AG04450 (cell line): ENCODE measurements at regions not wholly inside any gene's neighbourhood (a gene's known extent, or its start where the extent isn't known, plus 50 kb on each side); places are given as distances from the start of the nearest gene placed in this dataset.
"Not testable (repeated sequence)": the region's sequence is repeated elsewhere in the genome, so short reads cannot be mapped to it uniquely, and the experiment has no call there.

ENCODE experiments used
- CTCF ChIA-PET: fragments of 300-600, 350-600 bp; formaldehyde crosslinking; extraction: SDS; loops from one replicate; lab custom pipeline; 2022; ENCODE audit warnings: antibody characterized with exemption, inconsistent platforms; lab: Charles Lee
- POLR2A ChIA-PET: fragments of 350-600 bp; formaldehyde crosslinking; extraction: SDS; loops from one replicate; lab custom pipeline; 2021; ENCODE audit warnings: antibody characterized with exemption, inconsistent platforms; lab: Yijun Ruan, JAX
- DNase-seq: peaks from one replicate; pipeline ENCODE4 v3.0.0-alpha.2; 2011; ENCODE audit warnings: low read depth, low spot score
- H3K27ac ChIP-seq: one replicate; pipeline ENCODE4 v1.5.1; 2012; ENCODE audit warnings: low read depth, low read length, control low read depth
- H3K27me3 ChIP-seq: one replicate; pipeline ENCODE4 v1.6.0; 2012; ENCODE audit warnings: low read length; ENCODE audit not compliant: control insufficient read depth, insufficient read depth
- H3K4me3 ChIP-seq: 2 replicates; pipeline ENCODE4 v1.5.1; 2011; ENCODE audit warnings: mild to moderate bottlenecking, low read depth, low read length, control low read depth
- H3K9me3 ChIP-seq: 2 replicates; pipeline ENCODE4 v1.5.1; 2012; ENCODE audit warnings: low read length; ENCODE audit not compliant: control insufficient read depth, insufficient read depth
- CTCF ChIP-seq: IDR thresholded peaks from 2 replicates; pipeline ENCODE4 v1.5.1; 2011; ENCODE audit warnings: low read depth, low read length, control low read depth, inconsistent platforms

- DNase-seq = no peak
- ChIA-PET POLR2A (no interaction called here), CTCF (no interaction called here)
- no peaks in the 10 kb centered on the region for H3K9me3 ChIP-seq
- no peak overlapping the region for H3K27ac ChIP-seq
- H3K27me3 ChIP-seq = no peaks in the 10 kb centered on the region
- H3K4me3 ChIP-seq = no peak overlapping the region
- TF ChIP-seq CTCF = no peak
Observed at GRCh38 chr9:73327149-73327548, 175.5 kb downstream of the ANXA1 start.

- DNase-seq, CTCF ChIA-PET, H3K9me3 ChIP-seq, H3K27me3 ChIP-seq, POLR2A ChIA-PET, H3K27ac ChIP-seq, H3K4me3 ChIP-seq: not testable (repeated sequence)
Observed at GRCh38 chr9:73337182-73337581, 185.5 kb downstream of the ANXA1 start.

GRCh38 chr9:73344060-73344459, 192.4 kb downstream of the ANXA1 start:
- Histone ChIP-seq H3K27me3 (no peaks in the 10 kb centered on the region), H3K9me3 (no peaks in the 10 kb centered on the region), H3K4me3 (no peak overlapping the region), H3K27ac (no peak overlapping the region)
- no peak for DNase-seq
- no peak for TF ChIP-seq CTCF
- ChIA-PET POLR2A (no interaction called here), CTCF (no interaction called here)

GRCh38 chr9:73347123-73347522, 195.5 kb downstream of the ANXA1 start:
- no peak for DNase-seq
- Histone ChIP-seq H3K27ac (no peak overlapping the region), H3K27me3 (no peaks in the 10 kb centered on the region), H3K4me3 (no peak overlapping the region), H3K9me3 (no peaks in the 10 kb centered on the region)
- ChIA-PET POLR2A (no interaction called here), CTCF (no interaction called here)
- TF ChIP-seq CTCF = no peak

- ChIA-PET POLR2A (no interaction called here), CTCF (no interaction called here)
- H3K9me3 ChIP-seq = no peaks in the 10 kb centered on the region
- no peaks in the 10 kb centered on the region for H3K27me3 ChIP-seq
- no peak overlapping the region for H3K4me3 ChIP-seq
- DNase-seq = no peak
- no peak for TF ChIP-seq CTCF
- H3K27ac ChIP-seq = no peak overlapping the region
Observed at GRCh38 chr9:73347720-73348119, 196.1 kb downstream of the ANXA1 start.

- DNase-seq = no peak
- no peaks in the 10 kb centered on the region for H3K9me3 ChIP-seq
- POLR2A ChIA-PET = no interaction called here
- no peak overlapping the region for H3K27ac ChIP-seq
- no peak for TF ChIP-seq CTCF
- no peak overlapping the region for H3K4me3 ChIP-seq
- no peaks in the 10 kb centered on the region for H3K27me3 ChIP-seq
- CTCF ChIA-PET = no interaction called here
Observed at GRCh38 chr9:73348471-73348870, 196.8 kb downstream of the ANXA1 start.
